NCI-H1417 (cell line): ENCODE measurements at regions not wholly inside any gene's neighbourhood (a gene's known extent, or its start where the extent isn't known, plus 50 kb on each side); places are given as distances from the start of the nearest gene placed in this dataset.

Experiments
- DNase-seq, 3 experiments: peaks; one replicate each; lab custom pipeline; 2025; lab: John Stamatoyannopoulos, UW

GRCh38 chr4:159500861-159501260, 398.0 kb downstream of the RAPGEF2 start:
- DNase-seq, result no peak

- no peak for DNase-seq
Measured at GRCh38 chr4:159503236-159504008, 400.5 kb downstream of the RAPGEF2 start.

- peak in 1 of 3 experiments; percentile 24 for DNase-seq
Measured at GRCh38 chr4:159504684-159505083, 401.8 kb downstream of the RAPGEF2 start.

GRCh38 chr4:159505266-159505975, 402.5 kb downstream of the RAPGEF2 start:
- no peak for DNase-seq

GRCh38 chr4:159506801-159507517, 404.1 kb downstream of the RAPGEF2 start:
- DNase-seq, result no peak

GRCh38 chr4:159508917-159509500, 406.1 kb downstream of the RAPGEF2 start:
- no peak for DNase-seq

- no peak for DNase-seq
Measured at GRCh38 chr4:159512348-159512747, 409.5 kb downstream of the RAPGEF2 start.

GRCh38 chr4:159515314-159516025, 412.6 kb downstream of the RAPGEF2 start:
- no peak for DNase-seq

GRCh38 chr4:159516556-159517140, 413.8 kb downstream of the RAPGEF2 start:
- DNase-seq, result no peak

GRCh38 chr4:159520074-159520473, 417.2 kb downstream of the RAPGEF2 start:
- no peak for DNase-seq

GRCh38 chr4:159526172-159526571, 423.3 kb downstream of the RAPGEF2 start:
- no peak for DNase-seq

- DNase-seq, result no peak
Measured at GRCh38 chr4:159534655-159535054, 431.8 kb downstream of the RAPGEF2 start.

- DNase-seq, result no peak
Measured at GRCh38 chr4:159538556-159538955, 435.7 kb downstream of the RAPGEF2 start.

GRCh38 chr4:159540038-159540437, 437.2 kb downstream of the RAPGEF2 start:
- DNase-seq, result no peak

- DNase-seq, result peak in 2 of 3 experiments; percentile 11 to 52
Measured at GRCh38 chr4:159540501-159540900, 437.6 kb downstream of the RAPGEF2 start.

GRCh38 chr4:159541143-159541542, 438.3 kb downstream of the RAPGEF2 start:
- DNase-seq, result no peak

GRCh38 chr4:159542296-159542695, 439.4 kb downstream of the RAPGEF2 start:
- peak in 1 of 3 experiments; percentile 10 for DNase-seq

GRCh38 chr4:159543831-159544230, 441.0 kb downstream of the RAPGEF2 start:
- DNase-seq, result no peak

GRCh38 chr4:159545556-159545955, 442.7 kb downstream of the RAPGEF2 start:
- no peak for DNase-seq

GRCh38 chr4:159547645-159548308, 444.9 kb downstream of the RAPGEF2 start:
- no peak for DNase-seq

- no peak for DNase-seq
Measured at GRCh38 chr4:159549098-159549518, 446.2 kb downstream of the RAPGEF2 start.
